ENCODE measurements at regions not wholly inside any gene's neighbourhood (a gene's known extent, or its start where the extent isn't known, plus 50 kb on each side); places are given as distances from the start of the nearest gene placed in this dataset.

GRCh38 chr1:194214735-194215134 is 1028.3 kb upstream of the B3GALT2 start:
- no peak for DNase-seq (ENCODE audit: low read depth)
- no peak overlapping the region for H3K4me3 ChIP-seq (ENCODE audit: control insufficient read depth, low read depth, low read length)
- no peak for TF ChIP-seq CTCF (IDR thresholded peaks at IDR 0.05; ENCODE audit: control insufficient read depth, insufficient read depth, low read depth, low read length, missing control alignments)

GRCh38 chr1:194209920-194210319 is 1023.5 kb upstream of the B3GALT2 start:
- H3K4me3 ChIP-seq (ENCODE audit: control insufficient read depth, low read depth, low read length) = no peak overlapping the region
- DNase-seq (ENCODE audit: low read depth) = no peak
- TF ChIP-seq CTCF (IDR thresholded peaks at IDR 0.05; ENCODE audit: control insufficient read depth, insufficient read depth, low read depth, low read length, missing control alignments) = no peak

- no peak for DNase-seq (ENCODE audit: low read depth)
- no peak overlapping the region for H3K4me3 ChIP-seq (ENCODE audit: control insufficient read depth, low read depth, low read length)
- no peak for TF ChIP-seq CTCF (IDR thresholded peaks at IDR 0.05; ENCODE audit: control insufficient read depth, insufficient read depth, low read depth, low read length, missing control alignments)
Measured at GRCh38 chr1:194208674-194209073, 1022.3 kb upstream of the B3GALT2 start.

- no peak for TF ChIP-seq CTCF (IDR thresholded peaks at IDR 0.05; ENCODE audit: control insufficient read depth, insufficient read depth, low read depth, low read length, missing control alignments)
- no peak for DNase-seq (ENCODE audit: low read depth)
- H3K4me3 ChIP-seq (ENCODE audit: control insufficient read depth, low read depth, low read length) = no peak overlapping the region
Measured at GRCh38 chr1:194196562-194196961, 1010.1 kb upstream of the B3GALT2 start.

GRCh38 chr1:194194724-194195123 is 1008.3 kb upstream of the B3GALT2 start:
- no peak for TF ChIP-seq CTCF (IDR thresholded peaks at IDR 0.05; ENCODE audit: control insufficient read depth, insufficient read depth, low read depth, low read length, missing control alignments)
- no peak overlapping the region for H3K4me3 ChIP-seq (ENCODE audit: control insufficient read depth, low read depth, low read length)
- no peak for DNase-seq (ENCODE audit: low read depth)

- no peak overlapping the region for H3K4me3 ChIP-seq (ENCODE audit: control insufficient read depth, low read depth, low read length)
- DNase-seq (ENCODE audit: low read depth) = no peak
- no peak for TF ChIP-seq CTCF (IDR thresholded peaks at IDR 0.05; ENCODE audit: control insufficient read depth, insufficient read depth, low read depth, low read length, missing control alignments)
Measured at GRCh38 chr1:194184974-194185373, 998.6 kb upstream of the B3GALT2 start.

GRCh38 chr1:194184425-194184824 is 998.0 kb upstream of the B3GALT2 start:
- no peak for TF ChIP-seq CTCF (IDR thresholded peaks at IDR 0.05; ENCODE audit: control insufficient read depth, insufficient read depth, low read depth, low read length, missing control alignments)
- no peak overlapping the region for H3K4me3 ChIP-seq (ENCODE audit: control insufficient read depth, low read depth, low read length)
- DNase-seq (ENCODE audit: low read depth) = no peak

All from AG09309 (cell line).